ENCODE measurements at regions not wholly inside any gene's neighbourhood (a gene's known extent, or its start where the extent isn't known, plus 50 kb on each side); places are given as distances from the start of the nearest gene placed in this dataset.

DNA sequence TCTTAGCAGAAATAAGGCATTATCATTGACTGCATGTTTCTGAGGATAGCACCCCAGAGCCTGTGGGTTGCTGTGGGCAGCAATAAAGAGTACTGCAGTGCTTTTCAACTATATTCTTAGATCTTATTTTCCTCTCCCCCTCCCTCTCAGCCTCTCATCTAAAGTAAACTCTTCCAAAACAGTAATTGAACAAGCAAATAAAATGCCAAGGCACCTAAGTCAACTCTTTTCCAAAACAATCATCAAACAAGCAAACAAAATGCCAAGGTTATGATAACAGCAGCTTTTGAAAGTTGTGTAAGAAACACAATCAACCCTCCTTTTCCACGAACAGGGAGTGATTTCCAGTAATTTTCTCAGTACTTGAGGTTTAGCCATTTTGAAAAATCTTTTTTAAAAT, 1542.6 kb downstream of the AACS start:
- TF ChIP-seq, protein P1, sequence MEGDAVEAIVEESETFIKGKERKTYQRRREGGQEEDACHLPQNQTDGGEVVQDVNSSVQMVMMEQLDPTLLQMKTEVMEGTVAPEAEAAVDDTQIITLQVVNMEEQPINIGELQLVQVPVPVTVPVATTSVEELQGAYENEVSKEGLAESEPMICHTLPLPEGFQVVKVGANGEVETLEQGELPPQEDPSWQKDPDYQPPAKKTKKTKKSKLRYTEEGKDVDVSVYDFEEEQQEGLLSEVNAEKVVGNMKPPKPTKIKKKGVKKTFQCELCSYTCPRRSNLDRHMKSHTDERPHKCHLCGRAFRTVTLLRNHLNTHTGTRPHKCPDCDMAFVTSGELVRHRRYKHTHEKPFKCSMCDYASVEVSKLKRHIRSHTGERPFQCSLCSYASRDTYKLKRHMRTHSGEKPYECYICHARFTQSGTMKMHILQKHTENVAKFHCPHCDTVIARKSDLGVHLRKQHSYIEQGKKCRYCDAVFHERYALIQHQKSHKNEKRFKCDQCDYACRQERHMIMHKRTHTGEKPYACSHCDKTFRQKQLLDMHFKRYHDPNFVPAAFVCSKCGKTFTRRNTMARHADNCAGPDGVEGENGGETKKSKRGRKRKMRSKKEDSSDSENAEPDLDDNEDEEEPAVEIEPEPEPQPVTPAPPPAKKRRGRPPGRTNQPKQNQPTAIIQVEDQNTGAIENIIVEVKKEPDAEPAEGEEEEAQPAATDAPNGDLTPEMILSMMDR (IDR thresholded peaks at IDR 0.05), result no peak
- TF ChIP-seq POLR2A (IDR thresholded peaks at IDR 0.05), result no peak

All from adrenal gland (tissue), 5 donors.